ENCODE measurements at regions not wholly inside any gene's neighbourhood (a gene's known extent, or its start where the extent isn't known, plus 50 kb on each side); places are given as distances from the start of the nearest gene placed in this dataset.

- DNase-seq (no peak), ATAC-seq (ENCODE audit: insufficient read depth, low read depth) (no peak)
- no peaks in the 10 kb centered on the region for H3K79me2 ChIP-seq (ENCODE audit: insufficient read depth, low read length)
- H3K4me2 ChIP-seq (ENCODE audit: insufficient read depth, low read length) = no peak overlapping the region
- no peak overlapping the region for H3K9ac ChIP-seq (ENCODE audit: low read depth, low read length)
- H3K4me3 ChIP-seq (ENCODE audit: low read depth in 1 of 2, low read length in 2 of 2) = no peak overlapping the region
- TF ChIP-seq EZH2 (IDR thresholded peaks at IDR 0.05; ENCODE audit: borderline replicate concordance, low read depth, low read length, severe bottlenecking) (no peak), CTCF (IDR thresholded peaks at IDR 0.05; ENCODE audit: borderline replicate concordance, extremely low read depth, low read length, poor library complexity, severe bottlenecking) (no peak)
- H3K36me3 ChIP-seq (ENCODE audit: insufficient read depth, low read length) = no peaks in the 10 kb centered on the region
- H3K27me3 ChIP-seq (ENCODE audit: insufficient read depth, low read length, poor library complexity) = no peaks in the 10 kb centered on the region
- H3K27ac ChIP-seq (ENCODE audit: low read length) = no peak overlapping the region
- peaks cover 15% of the 10 kb centered on the region for H3K4me1 ChIP-seq (ENCODE audit: insufficient read depth, low read length)
- no peaks in the 10 kb centered on the region for H4K20me1 ChIP-seq (ENCODE audit: insufficient read depth, low read length)
- H3K9me3 ChIP-seq (ENCODE audit: insufficient read depth, low read length, severe bottlenecking) = no peaks in the 10 kb centered on the region
- H2AFZ ChIP-seq (ENCODE audit: low read depth, low read length) = no peak overlapping the region
These were observed 145.9 kb upstream of the IRX2 start for GRCh38 chr5:2897276-2897961.

GRCh38 chr5:2896371-2897275, 145.1 kb upstream of the IRX2 start:
- ATAC-seq (ENCODE audit: insufficient read depth, low read depth) (no peak), DNase-seq (no peak)
- Histone ChIP-seq H3K27me3 (ENCODE audit: insufficient read depth, low read length, poor library complexity) (no peaks in the 10 kb centered on the region), H2AFZ (ENCODE audit: low read depth, low read length) (no peak overlapping the region), H3K4me1 (ENCODE audit: insufficient read depth, low read length) (peaks cover 15% of the 10 kb centered on the region), H3K4me2 (ENCODE audit: insufficient read depth, low read length) (no peak overlapping the region), H3K4me3 (ENCODE audit: low read depth in 1 of 2, low read length in 2 of 2) (no peak overlapping the region), H3K9me3 (ENCODE audit: insufficient read depth, low read length, severe bottlenecking) (no peaks in the 10 kb centered on the region), H3K9ac (ENCODE audit: low read depth, low read length) (no peak overlapping the region), H3K79me2 (ENCODE audit: insufficient read depth, low read length) (no peaks in the 10 kb centered on the region), H4K20me1 (ENCODE audit: insufficient read depth, low read length) (no peaks in the 10 kb centered on the region), H3K36me3 (ENCODE audit: insufficient read depth, low read length) (no peaks in the 10 kb centered on the region), H3K27ac (ENCODE audit: low read length) (no peak overlapping the region)
- TF ChIP-seq CTCF (IDR thresholded peaks at IDR 0.05; ENCODE audit: borderline replicate concordance, extremely low read depth, low read length, poor library complexity, severe bottlenecking) (no peak), EZH2 (IDR thresholded peaks at IDR 0.05; ENCODE audit: borderline replicate concordance, low read depth, low read length, severe bottlenecking) (no peak)

GRCh38 chr5:2895876-2896275, 144.4 kb upstream of the IRX2 start:
- TF ChIP-seq EZH2 (IDR thresholded peaks at IDR 0.05; ENCODE audit: borderline replicate concordance, low read depth, low read length, severe bottlenecking) = no peak
- TF ChIP-seq CTCF (IDR thresholded peaks at IDR 0.05; ENCODE audit: borderline replicate concordance, extremely low read depth, low read length, poor library complexity, severe bottlenecking) = no peak
- H3K4me2 ChIP-seq (ENCODE audit: insufficient read depth, low read length) = no peak overlapping the region
- no peaks in the 10 kb centered on the region for H3K27me3 ChIP-seq (ENCODE audit: insufficient read depth, low read length, poor library complexity)
- no peak overlapping the region for H3K27ac ChIP-seq (ENCODE audit: low read length)
- no peak for DNase-seq
- H3K4me1 ChIP-seq (ENCODE audit: insufficient read depth, low read length) = peaks cover 8% of the 10 kb centered on the region
- no peaks in the 10 kb centered on the region for H3K36me3 ChIP-seq (ENCODE audit: insufficient read depth, low read length)
- H3K4me3 ChIP-seq (ENCODE audit: low read depth in 1 of 2, low read length in 2 of 2) = no peak overlapping the region
- H2AFZ ChIP-seq (ENCODE audit: low read depth, low read length) = no peak overlapping the region
- H3K9ac ChIP-seq (ENCODE audit: low read depth, low read length) = no peak overlapping the region
- no peaks in the 10 kb centered on the region for H3K9me3 ChIP-seq (ENCODE audit: insufficient read depth, low read length, severe bottlenecking)
- H3K79me2 ChIP-seq (ENCODE audit: insufficient read depth, low read length) = no peaks in the 10 kb centered on the region
- no peaks in the 10 kb centered on the region for H4K20me1 ChIP-seq (ENCODE audit: insufficient read depth, low read length)
- ATAC-seq (ENCODE audit: insufficient read depth, low read depth) = no peak

Measured in DND-41 (cell line).